ENCODE measurements at regions not wholly inside any gene's neighbourhood (a gene's known extent, or its start where the extent isn't known, plus 50 kb on each side); places are given as distances from the start of the nearest gene placed in this dataset.
A peak's percentile ranks its signal among the peaks of the same experiment; 100 is the strongest.

DNA sequence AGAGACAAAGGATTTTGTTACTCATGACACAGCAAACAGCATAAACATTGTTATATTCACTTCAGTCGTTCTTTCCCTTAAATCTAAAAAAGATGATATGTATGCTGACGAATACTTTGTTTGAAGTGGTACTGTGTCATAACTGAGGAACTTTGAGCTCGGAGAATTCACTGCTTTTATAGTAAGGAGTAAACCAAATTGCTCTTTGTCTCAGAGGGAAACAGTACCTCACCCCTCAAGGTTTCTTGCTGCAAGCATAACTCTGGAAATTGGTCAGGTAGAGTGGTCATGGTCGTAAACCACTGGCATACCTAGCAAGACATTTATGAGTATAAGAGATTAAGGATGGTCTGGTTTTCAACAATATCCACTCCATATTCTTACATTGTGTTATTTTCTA is 160.2 kb upstream of the OR4E1 start:
- Histone ChIP-seq H3F3A (ENCODE audit: control insufficient read depth, insufficient read depth) (no peaks in the 10 kb centered on the region), H3K4me2 (ENCODE audit: low read length) (no peak overlapping the region), H3K27me3 (ENCODE audit: control insufficient read depth, low read length) (peaks cover 2% of the 10 kb centered on the region; the same call in 1 of the 2 replicates), H3K9me2 (replicated peaks; ENCODE audit: control insufficient read depth, low read length) (no peaks in the 10 kb centered on the region), H3K4me3 (ENCODE audit: low read length) (no peak overlapping the region), H3K79me2 (ENCODE audit: control insufficient read depth, low read length) (no peaks in the 10 kb centered on the region), H3K36me3 (ENCODE audit: control insufficient read depth, low read length) (no peaks in the 10 kb centered on the region), H3K9me3 (ENCODE audit: control insufficient read depth, insufficient read depth, low read length) (peaks cover 26% of the 10 kb centered on the region), H4K20me1 (ENCODE audit: control insufficient read depth, insufficient read depth, low read depth, low read length) (no peaks in the 10 kb centered on the region), H3K27ac (ENCODE audit: low read depth, low read length) (no peak overlapping the region), H3K4me1 (ENCODE audit: control insufficient read depth, low read length) (no peaks in the 10 kb centered on the region)
- TF ChIP-seq EZH2phosphoT487 (IDR thresholded peaks at IDR 0.05; ENCODE audit: borderline replicate concordance, low read length), result no peak
- no peak for TF ChIP-seq CTCF (IDR thresholded peaks at IDR 0.05; ENCODE audit: low read depth, low read length, poor library complexity, severe bottlenecking)

- 0 out of 2 replicates have a peak, but pooled peaks cover 2% of the 10 kb centered on the region for H3K27me3 ChIP-seq (ENCODE audit: control insufficient read depth, low read length)
- H3K4me1 ChIP-seq (ENCODE audit: control insufficient read depth, low read length), result no peaks in the 10 kb centered on the region
- no peaks in the 10 kb centered on the region for H4K20me1 ChIP-seq (ENCODE audit: control insufficient read depth, insufficient read depth, low read depth, low read length)
- no peaks in the 10 kb centered on the region for H3F3A ChIP-seq (ENCODE audit: control insufficient read depth, insufficient read depth)
- no peak overlapping the region for H3K4me2 ChIP-seq (ENCODE audit: low read length)
- H3K79me2 ChIP-seq (ENCODE audit: control insufficient read depth, low read length), result no peaks in the 10 kb centered on the region
- H3K4me3 ChIP-seq (ENCODE audit: low read length), result no peak overlapping the region
- H3K36me3 ChIP-seq (ENCODE audit: control insufficient read depth, low read length), result no peaks in the 10 kb centered on the region
- H3K9me3 ChIP-seq (ENCODE audit: control insufficient read depth, insufficient read depth, low read length), result no peaks in the 10 kb centered on the region
- no peak for TF ChIP-seq EZH2phosphoT487 (IDR thresholded peaks at IDR 0.05; ENCODE audit: borderline replicate concordance, low read length)
- TF ChIP-seq CTCF (IDR thresholded peaks at IDR 0.05; ENCODE audit: low read depth, low read length, poor library complexity, severe bottlenecking), result no peak
- no peak overlapping the region for H3K27ac ChIP-seq (ENCODE audit: low read depth, low read length)
- no peaks in the 10 kb centered on the region for H3K9me2 ChIP-seq (replicated peaks; ENCODE audit: control insufficient read depth, low read length)
These were observed 152.2 kb upstream of the OR4E1 start for GRCh38 chr14:21825845-21826244.

- Histone ChIP-seq H3K27me3 (ENCODE audit: control insufficient read depth, low read length) (0 out of 2 replicates have a peak, but pooled peaks cover 2% of the 10 kb centered on the region), H3K9me2 (replicated peaks; ENCODE audit: control insufficient read depth, low read length) (no peaks in the 10 kb centered on the region), H3K27ac (ENCODE audit: low read depth, low read length) (no peak overlapping the region), H3K36me3 (ENCODE audit: control insufficient read depth, low read length) (no peaks in the 10 kb centered on the region), H3K4me2 (ENCODE audit: low read length) (no peak overlapping the region), H3F3A (ENCODE audit: control insufficient read depth, insufficient read depth) (no peaks in the 10 kb centered on the region), H3K4me3 (ENCODE audit: low read length) (no peak overlapping the region), H3K4me1 (ENCODE audit: control insufficient read depth, low read length) (no peaks in the 10 kb centered on the region), H3K9me3 (ENCODE audit: control insufficient read depth, insufficient read depth, low read length) (no peaks in the 10 kb centered on the region), H4K20me1 (ENCODE audit: control insufficient read depth, insufficient read depth, low read depth, low read length) (no peaks in the 10 kb centered on the region), H3K79me2 (ENCODE audit: control insufficient read depth, low read length) (no peaks in the 10 kb centered on the region)
- TF ChIP-seq EZH2phosphoT487 (IDR thresholded peaks at IDR 0.05; ENCODE audit: borderline replicate concordance, low read length), result no peak
- TF ChIP-seq CTCF (IDR thresholded peaks at IDR 0.05; ENCODE audit: low read depth, low read length, poor library complexity, severe bottlenecking), result peak; percentile 74
These were observed 151.6 kb upstream of the OR4E1 start for GRCh38 chr14:21825149-21825743.

Measured in DOHH2 (cell line).